Spleen (tissue), 7 donors: ENCODE measurements at regions not wholly inside any gene's neighbourhood (a gene's known extent, or its start where the extent isn't known, plus 50 kb on each side); places are given as distances from the start of the nearest gene placed in this dataset.

Experiments
- CTCF ChIP-seq, 11 experiments: fragments of 200-600 bp in 7 of 11; fragments of 450-650 bp in 4 of 11; sonication (generic) in 4 of 11; IDR thresholded peaks in 8 of 11; conservative IDR thresholded peaks in 3 of 11; 1 replicate in 7 of 11; 2 replicates in 4 of 11; pipeline versions ENCODE4 v1.4.0 to v1.8.0; 2016 to 2021; ENCODE audit warnings: antibody characterized with exemption in 11 of 11, inconsistent platforms in 4 of 11, mild to moderate bottlenecking in 1 of 11
- POLR2A ChIP-seq, 3 donors: fragments of 450-650 bp; IDR thresholded peaks; one replicate each; pipeline ENCODE4 v1.5.1; 2017; ENCODE audit warnings: antibody characterized with exemption in 3 of 3, mild to moderate bottlenecking in 1 of 3
- POLR2AphosphoS5 ChIP-seq, 3 donors: sonication (generic); formaldehyde crosslinking; IDR thresholded peaks; one replicate each; pipeline ENCODE4 v1.5.1; 2017; ENCODE audit warnings: antibody characterized with exemption in 3 of 3
- donor health status: DM: no; HTN: no; CAD: no; lungs with moderate emphysema.
- donor health status: DM: no; HTN: no; CAD: no.
- donor health status: DM: no; HTN: no; CAD: no.

GRCh38 chr18:73841661-73842060 lies 306.0 kb downstream of the FBXO15 start:
- TF ChIP-seq CTCF (IDR thresholded peaks at IDR 0.05 in 8 of 11, conservative IDR thresholded peaks at IDR 0.05 in 3 of 11) (no peak), POLR2A (IDR thresholded peaks at IDR 0.05) (no peak), POLR2AphosphoS5 (IDR thresholded peaks at IDR 0.05) (no peak)
